ENCODE measurements at regions not wholly inside any gene's neighbourhood (a gene's known extent, or its start where the extent isn't known, plus 50 kb on each side); places are given as distances from the start of the nearest gene placed in this dataset.

DNA sequence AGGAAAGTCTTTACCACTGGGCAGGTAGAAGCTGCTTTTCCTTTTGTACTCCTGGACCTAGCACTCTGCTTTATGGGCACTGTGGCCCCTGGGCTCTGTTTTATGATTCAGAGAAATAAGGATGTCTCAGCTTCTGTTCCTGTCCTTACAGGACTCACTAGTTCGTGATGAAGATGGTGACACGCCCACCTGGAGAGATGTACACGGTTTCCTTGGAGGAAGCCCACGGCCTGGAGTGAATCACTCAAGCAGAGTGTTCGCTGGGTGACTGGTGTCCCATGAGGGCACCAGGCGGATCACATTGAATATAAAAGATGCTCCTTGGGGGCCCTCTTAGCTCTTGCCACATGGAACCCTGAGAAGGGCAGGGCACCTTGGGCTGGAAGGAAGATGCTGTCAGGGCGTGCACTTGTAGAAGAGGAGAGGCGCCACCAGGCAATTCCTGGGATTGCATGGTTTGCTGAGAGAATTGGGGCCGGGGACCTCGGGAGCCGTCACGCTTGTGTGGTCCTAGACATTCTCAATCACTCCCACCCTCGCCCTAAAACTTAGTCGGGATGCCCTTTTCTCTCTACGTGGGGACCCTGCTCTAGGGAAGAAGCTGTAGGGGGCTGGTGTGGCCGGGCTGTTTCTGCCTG is 202.6 kb downstream of the TSHZ3 start:
- H3K4me3 ChIP-seq, result no peak overlapping the region
- no peaks in the 10 kb centered on the region for H3K27me3 ChIP-seq
- TF ChIP-seq EP300 (IDR thresholded peaks at IDR 0.05) (no peak), POLR2AphosphoS5 (IDR thresholded peaks at IDR 0.05) (no peak), POLR2A (IDR thresholded peaks at IDR 0.05) (no peak)
- TF ChIP-seq, protein P1, sequence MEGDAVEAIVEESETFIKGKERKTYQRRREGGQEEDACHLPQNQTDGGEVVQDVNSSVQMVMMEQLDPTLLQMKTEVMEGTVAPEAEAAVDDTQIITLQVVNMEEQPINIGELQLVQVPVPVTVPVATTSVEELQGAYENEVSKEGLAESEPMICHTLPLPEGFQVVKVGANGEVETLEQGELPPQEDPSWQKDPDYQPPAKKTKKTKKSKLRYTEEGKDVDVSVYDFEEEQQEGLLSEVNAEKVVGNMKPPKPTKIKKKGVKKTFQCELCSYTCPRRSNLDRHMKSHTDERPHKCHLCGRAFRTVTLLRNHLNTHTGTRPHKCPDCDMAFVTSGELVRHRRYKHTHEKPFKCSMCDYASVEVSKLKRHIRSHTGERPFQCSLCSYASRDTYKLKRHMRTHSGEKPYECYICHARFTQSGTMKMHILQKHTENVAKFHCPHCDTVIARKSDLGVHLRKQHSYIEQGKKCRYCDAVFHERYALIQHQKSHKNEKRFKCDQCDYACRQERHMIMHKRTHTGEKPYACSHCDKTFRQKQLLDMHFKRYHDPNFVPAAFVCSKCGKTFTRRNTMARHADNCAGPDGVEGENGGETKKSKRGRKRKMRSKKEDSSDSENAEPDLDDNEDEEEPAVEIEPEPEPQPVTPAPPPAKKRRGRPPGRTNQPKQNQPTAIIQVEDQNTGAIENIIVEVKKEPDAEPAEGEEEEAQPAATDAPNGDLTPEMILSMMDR (IDR thresholded peaks at IDR 0.05), result no peak
- 80% methylated on average over 14 of the region's 16 CpGs for WGBS
- DNase-seq (ENCODE audit: low spot score in 2 of 2), result no peak
- H3K36me3 ChIP-seq, result no peaks in the 10 kb centered on the region
- H3K4me1 ChIP-seq, result no peaks in the 10 kb centered on the region
- H3K9me3 ChIP-seq, result no peaks in the 10 kb centered on the region
- H3K27ac ChIP-seq, result no peak overlapping the region

DNA sequence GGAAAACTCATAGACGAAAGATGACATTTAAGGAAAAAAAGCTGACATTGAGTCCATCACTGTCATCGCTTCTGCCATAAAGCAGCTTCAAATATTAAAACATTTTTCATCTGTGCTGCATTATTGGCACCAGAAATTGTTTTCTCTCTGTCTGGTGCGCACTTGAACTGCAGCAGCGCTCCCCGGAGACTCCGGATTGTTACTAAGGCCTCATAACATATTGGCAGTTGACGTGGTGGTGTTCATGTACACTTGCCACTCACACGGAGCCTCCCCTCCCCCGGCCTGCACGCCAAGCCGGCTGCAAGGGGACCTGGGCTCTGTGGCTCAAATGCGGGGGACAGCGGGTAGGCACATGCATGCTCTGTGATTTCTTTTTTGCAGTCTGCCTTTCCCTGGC is 203.2 kb downstream of the TSHZ3 start:
- Histone ChIP-seq H3K9me3 (no peaks in the 10 kb centered on the region), H3K27ac (no peak overlapping the region), H3K27me3 (no peaks in the 10 kb centered on the region), H3K36me3 (no peaks in the 10 kb centered on the region), H3K4me3 (no peak overlapping the region), H3K4me1 (no peaks in the 10 kb centered on the region)
- TF ChIP-seq EP300 (IDR thresholded peaks at IDR 0.05), result no peak
- no peak for TF ChIP-seq POLR2A (IDR thresholded peaks at IDR 0.05)
- no peak for TF ChIP-seq POLR2AphosphoS5 (IDR thresholded peaks at IDR 0.05)
- TF ChIP-seq, protein P1 (IDR thresholded peaks at IDR 0.05), result no peak
- 60% methylated on average over 13 of the region's 13 CpGs for WGBS
- no peak for DNase-seq (ENCODE audit: low spot score in 2 of 2)

DNA sequence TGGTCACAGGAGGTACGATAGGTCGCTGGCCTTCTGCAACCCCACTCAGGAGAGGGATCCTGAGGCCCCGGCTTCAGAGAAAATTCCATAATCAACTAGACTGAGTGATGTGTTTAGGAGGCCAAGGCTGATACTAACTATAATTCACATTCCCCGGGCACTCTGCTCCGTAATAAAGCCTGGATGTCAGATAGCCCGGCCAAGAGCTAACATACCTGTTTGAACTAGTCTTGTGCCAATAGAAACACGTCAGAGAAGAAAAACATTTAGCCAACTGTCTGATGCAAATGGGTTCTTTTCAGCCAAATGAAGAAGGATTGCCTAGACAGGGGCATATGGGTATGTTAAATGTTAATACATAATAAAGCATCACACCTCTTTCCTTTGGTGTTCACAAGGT is 204.2 kb downstream of the TSHZ3 start:
- Histone ChIP-seq H3K27me3 (no peaks in the 10 kb centered on the region), H3K36me3 (no peaks in the 10 kb centered on the region), H3K4me3 (no peak overlapping the region), H3K4me1 (no peaks in the 10 kb centered on the region), H3K27ac (no peak overlapping the region), H3K9me3 (no peaks in the 10 kb centered on the region)
- no peak for DNase-seq (ENCODE audit: low spot score in 2 of 2)
- WGBS, result 62% methylated on average over 7 of the region's 7 CpGs
- TF ChIP-seq, protein P1 (IDR thresholded peaks at IDR 0.05), result no peak
- TF ChIP-seq POLR2AphosphoS5 (IDR thresholded peaks at IDR 0.05) (no peak), POLR2A (IDR thresholded peaks at IDR 0.05) (no peak), EP300 (IDR thresholded peaks at IDR 0.05) (no peak)

DNA sequence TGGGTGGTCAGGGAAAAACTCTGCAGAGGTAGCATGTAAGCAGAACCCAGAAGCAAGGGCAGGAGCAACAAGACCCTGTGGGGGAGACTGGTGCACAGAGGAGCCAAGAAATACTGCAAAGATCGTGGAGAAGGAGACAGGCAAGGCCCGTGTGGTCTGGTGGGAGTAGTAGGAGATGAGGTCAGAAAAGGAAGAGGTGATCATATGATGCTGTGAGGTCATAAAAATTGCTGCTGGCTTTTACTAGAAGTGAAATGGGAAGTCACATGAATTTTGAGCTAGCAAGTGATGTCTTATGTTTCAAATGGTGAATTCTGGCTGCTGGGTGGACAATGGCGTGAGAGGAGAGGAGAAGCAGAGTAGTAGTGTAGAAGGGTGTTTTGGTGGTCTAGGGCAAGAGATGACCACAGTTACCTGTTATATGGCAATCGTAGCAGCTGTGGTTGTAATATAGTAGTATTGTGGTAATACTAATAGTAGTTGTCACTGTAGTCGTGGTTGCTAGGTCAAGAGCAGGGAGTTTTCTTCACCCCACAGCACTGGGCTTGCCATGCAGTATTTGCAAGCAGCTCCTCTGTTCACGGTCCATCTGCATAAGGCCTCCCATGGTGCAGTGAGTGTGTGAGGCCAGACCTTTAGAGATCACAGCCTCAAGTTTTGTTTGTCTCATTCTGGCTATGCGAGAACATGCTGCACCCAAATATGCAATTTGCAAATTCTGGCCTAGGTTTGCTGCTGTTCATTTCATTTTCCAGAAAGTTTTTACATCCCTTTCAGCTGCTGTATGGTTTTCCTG is 205.0 kb downstream of the TSHZ3 start:
- no peak for DNase-seq (ENCODE audit: low spot score in 2 of 2)
- 82% methylated on average over 7 of the region's 7 CpGs for WGBS

DNA sequence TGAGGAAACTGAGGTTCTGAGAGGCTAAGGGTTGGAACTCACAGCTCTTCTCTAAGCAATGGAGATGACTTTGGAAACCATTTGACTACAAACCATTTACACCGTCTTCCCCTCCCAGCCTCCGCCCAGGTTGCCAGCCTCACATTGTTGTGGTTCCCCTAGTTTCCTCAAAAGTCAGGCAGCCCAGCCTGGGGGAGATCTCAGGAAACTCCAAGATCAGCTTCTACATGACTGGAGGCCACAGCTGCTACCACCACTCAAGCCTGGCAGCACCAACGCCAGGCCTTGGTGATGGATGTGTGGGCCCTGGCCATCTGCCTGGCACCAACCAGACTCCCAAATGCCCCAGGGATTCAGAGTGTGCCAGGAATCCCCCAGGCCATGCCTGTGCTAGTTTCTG is 207.9 kb downstream of the TSHZ3 start:
- DNase-seq (ENCODE audit: low spot score in 2 of 2), result no peak
- Histone ChIP-seq H3K4me3 (no peak overlapping the region), H3K36me3 (no peaks in the 10 kb centered on the region), H3K4me1 (no peaks in the 10 kb centered on the region), H3K9me3 (no peaks in the 10 kb centered on the region), H3K27me3 (no peaks in the 10 kb centered on the region), H3K27ac (no peak overlapping the region)
- WGBS, result 74% methylated on average over 3 of the region's 3 CpGs
- TF ChIP-seq, protein P1 (IDR thresholded peaks at IDR 0.05), result no peak

More for the DNA sequence above, 205.0 kb downstream of the TSHZ3 start:
- H3K27ac ChIP-seq, result no peak overlapping the region
- H3K27me3 ChIP-seq, result no peaks in the 10 kb centered on the region
- H3K9me3 ChIP-seq, result no peaks in the 10 kb centered on the region
- no peak overlapping the region for H3K4me3 ChIP-seq
- TF ChIP-seq EP300 (IDR thresholded peaks at IDR 0.05), result no peak
- no peak for TF ChIP-seq POLR2AphosphoS5 (IDR thresholded peaks at IDR 0.05)
- no peak for TF ChIP-seq POLR2A (IDR thresholded peaks at IDR 0.05)
- TF ChIP-seq, protein P1 (IDR thresholded peaks at IDR 0.05), result no peak
- no peaks in the 10 kb centered on the region for H3K4me1 ChIP-seq
- H3K36me3 ChIP-seq, result no peaks in the 10 kb centered on the region
